HG03064 (cell line): ENCODE measurements at regions not wholly inside any gene's neighbourhood (a gene's known extent, or its start where the extent isn't known, plus 50 kb on each side); places are given as distances from the start of the nearest gene placed in this dataset.
"Not testable (repeated sequence)": the region's sequence is repeated elsewhere in the genome, so short reads cannot be mapped to it uniquely, and the experiment has no call there.

Experiments used
- ATAC-seq: cut with Tn5 transposase; IDR thresholded peaks from one replicate; pipeline ENCODE4 v1.9.1; 2021; ENCODE audit warnings: low read depth; ENCODE audit not compliant: unreplicated experiment

DNA sequence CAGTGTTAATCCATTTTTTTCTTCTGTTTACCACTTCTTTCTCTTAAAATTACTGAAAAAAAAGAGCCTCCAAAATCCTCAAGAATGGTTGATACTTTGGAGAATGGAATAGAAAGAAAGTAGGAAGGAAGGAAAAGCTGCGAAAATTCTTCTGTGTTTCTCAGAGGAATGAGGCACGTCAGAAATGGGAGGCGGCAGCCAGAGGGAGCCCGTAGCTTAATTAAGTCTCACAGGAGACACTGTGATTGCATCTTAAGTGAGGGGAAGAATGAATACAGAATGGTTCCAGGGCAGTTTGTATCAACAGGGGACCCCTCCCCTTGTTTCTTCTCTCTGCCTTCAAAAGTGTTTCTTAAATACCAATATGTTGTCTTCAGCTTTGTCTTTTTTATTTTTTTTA lies 1099.5 kb downstream of the PLA2G4A start:
- no peak for ATAC-seq

DNA sequence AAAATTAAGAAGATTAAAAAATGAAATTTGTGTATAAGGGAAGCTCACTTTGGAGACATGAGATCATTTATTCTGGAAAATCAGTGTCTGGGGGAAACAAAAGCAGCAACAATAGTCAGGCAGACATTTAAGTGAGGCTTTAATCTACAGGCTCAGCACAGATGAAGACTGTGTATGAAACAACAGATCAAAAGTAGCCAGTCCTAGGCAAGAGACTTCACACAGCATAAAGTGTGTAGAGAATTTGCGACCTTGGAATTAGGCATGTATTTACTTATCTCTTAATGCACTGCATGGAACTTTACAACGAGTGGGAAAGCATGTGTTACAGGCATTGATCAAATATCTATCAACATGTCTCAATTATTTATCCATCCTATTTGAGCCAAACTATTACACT lies 1099.9 kb downstream of the PLA2G4A start:
- ATAC-seq, result no peak

DNA sequence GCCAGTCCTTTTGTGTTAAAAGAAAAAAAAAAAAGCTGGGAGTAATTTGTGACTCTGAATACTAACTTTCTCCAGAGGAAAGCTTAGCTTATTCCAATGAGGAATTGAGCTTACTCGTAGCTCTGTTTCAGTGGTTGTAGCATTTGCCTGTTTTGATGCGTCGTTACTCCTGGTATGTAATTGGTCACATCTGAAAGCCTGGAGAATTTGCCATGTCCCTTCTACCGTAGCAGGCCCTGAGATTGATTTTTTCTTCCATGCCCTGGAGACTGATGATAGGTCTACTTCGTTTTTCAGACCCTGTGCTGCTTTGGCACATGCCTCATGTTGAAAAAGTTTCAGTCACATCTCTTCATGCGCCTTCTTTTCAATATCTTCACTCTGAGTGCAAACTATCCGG lies 1103.0 kb downstream of the PLA2G4A start:
- no peak for ATAC-seq

DNA sequence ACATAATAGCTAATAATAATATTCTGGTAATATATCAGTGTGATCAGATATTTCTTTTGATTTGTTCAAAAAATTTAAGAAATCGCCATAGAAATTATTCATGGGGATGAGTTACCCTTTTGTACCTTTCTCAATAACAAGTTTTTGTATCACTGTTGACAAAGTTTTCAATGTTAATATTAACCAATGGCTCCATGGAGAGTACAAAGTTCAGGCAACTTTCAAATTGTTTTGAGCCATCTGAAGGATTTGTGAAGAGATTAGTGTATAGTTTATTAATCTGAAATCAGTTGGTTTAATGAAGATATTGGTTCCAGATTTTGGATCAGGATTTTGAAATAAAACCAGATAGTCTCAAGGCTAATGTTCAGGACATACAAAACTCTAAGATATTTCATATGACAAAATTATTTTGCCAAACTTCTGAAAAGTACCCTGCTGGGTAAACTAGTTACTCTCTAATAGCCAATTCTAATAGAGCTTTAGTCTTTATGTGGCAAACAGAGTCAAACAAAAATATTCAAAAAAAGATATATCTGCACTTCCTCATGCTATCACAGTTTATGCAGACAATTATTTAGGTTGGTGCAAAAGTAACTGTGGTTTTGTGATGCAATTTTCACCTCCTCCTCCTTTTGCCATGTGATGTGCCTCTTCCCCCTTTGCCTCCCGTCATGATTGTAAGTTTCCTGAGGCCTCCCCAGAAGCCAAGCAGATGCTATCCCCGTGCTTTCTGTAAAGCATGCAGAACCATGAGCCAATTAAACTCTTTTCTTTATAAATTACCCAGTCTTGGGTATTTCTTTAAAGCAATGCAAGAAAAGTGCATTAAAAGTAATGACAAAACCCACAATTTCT lies 1105.0 kb downstream of the PLA2G4A start:
- ATAC-seq, result no peak

DNA sequence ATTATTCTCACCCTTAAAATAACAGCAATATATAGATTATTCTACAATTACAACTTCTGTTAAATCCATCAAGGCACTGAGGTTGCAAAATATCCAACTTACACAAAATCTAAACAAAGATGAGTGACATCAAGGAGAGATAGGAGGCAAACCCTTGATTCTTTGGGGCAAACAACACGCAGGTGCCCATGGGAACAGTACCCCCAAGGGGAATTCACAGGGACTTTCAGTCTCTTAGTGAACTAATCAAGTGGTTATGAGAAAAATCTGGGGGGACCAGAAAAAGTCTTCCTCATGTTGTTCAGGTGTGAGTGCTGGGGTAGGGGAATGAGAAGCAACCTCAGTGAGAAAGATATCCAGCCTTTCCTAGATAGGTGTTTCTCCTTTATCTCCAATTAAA lies 1107.9 kb downstream of the PLA2G4A start:
- ATAC-seq, result no peak

DNA sequence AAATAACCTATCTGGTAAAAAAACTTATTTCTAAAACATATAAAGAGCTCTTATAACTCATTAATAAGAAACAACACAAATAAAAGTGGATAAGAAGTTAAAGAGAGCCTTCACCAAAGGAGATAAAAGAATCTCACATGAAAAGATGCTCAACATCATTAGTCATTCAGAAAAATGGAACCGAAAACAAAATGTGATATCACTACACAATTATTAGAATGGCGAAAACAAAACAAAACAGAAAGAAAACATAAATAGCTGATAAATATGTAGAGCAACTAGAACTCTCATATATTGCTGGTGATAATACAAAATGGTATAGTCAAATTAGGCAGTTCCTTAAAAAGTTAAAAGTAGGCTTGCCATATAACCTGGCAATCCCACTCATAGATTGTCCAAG lies 1109.3 kb downstream of the PLA2G4A start:
- no peak for ATAC-seq

DNA sequence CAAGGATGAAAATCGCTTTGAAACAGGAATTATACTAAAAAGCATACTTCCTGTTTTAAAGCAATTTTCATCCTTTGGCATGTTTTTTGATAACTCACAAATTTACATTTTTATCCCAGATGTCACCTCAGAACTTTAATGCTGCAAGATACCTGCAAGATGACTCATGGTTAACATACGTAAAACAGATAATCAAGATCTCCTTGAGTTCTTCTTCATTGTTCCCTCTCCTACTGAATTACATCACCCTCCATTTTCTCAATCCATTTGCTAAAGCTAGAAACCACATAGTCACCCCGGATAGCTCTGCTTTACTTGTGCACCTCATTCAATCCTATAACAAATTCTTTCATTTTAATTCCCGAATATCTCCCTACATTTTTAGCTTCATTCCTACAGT lies 1114.2 kb downstream of the PLA2G4A start:
- no peak for ATAC-seq

DNA sequence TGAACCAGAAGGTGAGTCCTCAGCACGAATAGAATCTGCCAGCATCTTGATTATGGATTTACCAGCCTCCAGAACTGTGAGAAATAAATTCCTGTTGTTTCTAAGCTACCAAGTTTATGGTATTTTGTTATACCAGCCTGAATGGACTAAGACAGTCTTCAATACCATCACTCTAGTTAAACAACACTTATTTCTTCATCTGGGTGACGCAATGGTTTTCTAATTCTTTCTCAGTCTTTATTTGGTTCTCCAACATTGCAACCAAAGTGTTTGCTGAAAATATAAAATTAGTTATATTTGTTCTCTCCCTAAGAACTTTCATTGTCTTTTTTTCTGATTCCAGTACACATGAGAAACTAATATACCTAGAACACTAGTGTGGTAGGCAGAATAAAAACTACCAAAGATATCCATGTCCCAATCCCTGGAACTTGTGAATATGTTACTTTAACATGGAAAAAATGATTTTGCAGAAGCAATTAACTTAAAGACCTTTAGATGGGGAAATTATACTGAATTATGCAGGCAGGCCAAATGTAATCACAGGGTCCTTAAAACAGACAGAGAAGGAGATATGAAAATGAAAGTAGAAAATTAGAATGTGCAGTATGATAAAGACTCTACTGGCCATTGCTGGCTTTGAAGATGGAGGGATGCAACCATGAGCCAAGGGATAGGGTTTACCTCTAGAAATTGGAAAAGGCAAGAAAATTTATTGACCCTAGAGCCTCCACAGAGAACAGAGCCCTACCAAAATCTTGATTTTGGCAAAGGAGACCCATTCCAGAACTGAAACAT lies 1115.1 kb downstream of the PLA2G4A start:
- ATAC-seq, result no peak

DNA sequence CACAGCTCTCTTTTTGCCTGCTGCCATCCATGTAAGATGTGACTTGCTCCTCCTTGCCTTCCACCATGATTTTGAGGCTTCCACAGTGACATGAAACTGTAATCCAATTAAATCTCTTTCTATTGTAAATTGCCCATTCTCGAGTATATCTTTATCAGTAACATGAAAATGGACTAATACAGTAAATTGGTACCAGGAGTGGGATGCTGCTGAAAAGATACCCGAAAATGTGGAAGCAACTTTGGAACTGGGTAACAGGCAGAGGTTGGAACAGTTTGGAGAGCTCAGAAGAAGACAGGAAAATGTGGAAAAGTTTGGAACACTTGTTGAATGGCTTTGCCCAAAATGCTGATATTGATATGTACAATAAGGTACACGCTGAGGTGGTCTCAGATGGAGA lies 1117.9 kb downstream of the PLA2G4A start:
- ATAC-seq, result not testable (repeated sequence)

DNA sequence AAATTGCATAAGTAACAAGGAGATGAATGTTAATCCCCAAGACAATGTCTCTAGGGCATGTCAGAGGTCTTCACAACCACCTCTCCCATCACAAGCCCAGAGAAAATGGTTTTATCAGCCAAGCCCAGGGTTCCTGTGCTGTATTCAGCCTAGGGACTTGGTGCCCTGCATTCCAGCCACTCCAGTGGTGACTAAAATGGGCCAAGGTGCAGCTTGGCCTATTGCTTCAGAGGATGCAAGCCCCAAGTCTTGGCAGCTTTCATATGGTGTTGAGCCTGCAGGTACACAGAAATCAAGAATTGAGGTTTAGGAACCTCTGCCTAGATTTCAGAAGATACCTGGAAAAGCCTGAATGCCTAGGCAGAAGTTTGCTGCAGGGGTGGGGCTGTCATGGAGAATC lies 1118.6 kb downstream of the PLA2G4A start:
- ATAC-seq, result no peak

DNA sequence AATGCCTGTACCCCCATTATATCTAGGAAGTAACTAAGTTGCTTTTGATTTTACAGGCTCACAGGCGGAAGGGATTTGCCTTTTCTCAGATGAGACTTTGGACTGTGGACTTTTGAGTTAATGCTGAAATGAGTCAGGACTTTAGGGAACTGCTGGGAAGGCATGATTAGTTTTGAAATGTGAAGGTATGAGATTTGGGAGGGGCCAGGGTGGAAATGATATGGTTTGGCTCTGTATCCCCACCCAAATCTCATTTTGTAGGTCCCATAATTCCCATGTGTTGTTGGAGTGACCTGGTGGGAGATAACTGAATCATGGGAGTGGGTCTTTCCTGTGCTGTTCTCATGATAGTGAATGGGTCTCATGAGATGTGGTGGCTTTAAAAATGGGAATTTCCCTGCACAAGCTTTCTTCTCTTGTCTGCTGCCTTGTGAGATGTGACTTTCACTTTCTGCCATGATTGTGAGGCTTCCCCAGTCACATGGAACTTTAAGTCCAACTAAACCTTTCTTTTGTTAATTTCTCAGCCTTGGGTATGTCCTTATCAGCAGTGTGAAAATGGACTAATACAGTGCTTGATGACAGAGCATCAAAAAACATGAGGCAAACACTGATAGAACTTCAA lies 1119.5 kb downstream of the PLA2G4A start:
- no peak for ATAC-seq

DNA sequence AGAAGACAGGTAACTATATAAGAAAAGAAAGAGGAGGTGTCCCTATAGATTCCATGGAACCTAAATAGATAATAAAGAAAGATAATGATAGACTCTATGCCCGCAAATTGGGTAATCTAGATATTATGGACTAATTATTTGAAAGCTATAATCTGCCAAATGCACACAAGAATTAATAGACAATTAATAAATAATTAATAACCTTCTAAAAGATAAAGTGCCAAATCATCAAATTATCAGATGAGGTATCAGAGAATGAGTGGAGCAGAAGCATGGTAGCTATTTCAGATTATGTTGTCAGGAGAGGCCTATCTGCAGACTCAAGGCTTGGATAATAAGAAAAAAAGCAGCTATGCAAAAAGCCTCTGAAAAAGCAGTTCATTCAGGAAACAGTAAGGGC lies 1120.8 kb downstream of the PLA2G4A start:
- no peak for ATAC-seq

DNA sequence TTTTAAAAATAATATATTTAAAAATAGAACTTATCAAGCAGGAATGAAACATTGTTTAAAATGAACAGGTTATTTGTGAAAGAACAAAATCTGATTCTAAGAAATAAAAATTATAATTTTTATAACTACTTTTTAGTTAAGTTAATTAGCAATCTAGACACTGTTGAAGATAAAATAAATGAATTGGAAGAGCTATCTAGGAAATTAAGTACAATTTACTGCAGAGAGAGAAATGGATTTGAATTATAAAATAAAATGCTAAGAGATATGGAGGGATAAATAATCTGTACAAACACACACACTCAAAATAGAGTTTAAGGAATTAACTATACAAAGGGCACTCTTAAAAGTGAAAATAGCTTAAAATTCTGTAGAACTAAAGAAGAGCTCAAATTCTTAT lies 1123.1 kb downstream of the PLA2G4A start:
- ATAC-seq, result no peak

DNA sequence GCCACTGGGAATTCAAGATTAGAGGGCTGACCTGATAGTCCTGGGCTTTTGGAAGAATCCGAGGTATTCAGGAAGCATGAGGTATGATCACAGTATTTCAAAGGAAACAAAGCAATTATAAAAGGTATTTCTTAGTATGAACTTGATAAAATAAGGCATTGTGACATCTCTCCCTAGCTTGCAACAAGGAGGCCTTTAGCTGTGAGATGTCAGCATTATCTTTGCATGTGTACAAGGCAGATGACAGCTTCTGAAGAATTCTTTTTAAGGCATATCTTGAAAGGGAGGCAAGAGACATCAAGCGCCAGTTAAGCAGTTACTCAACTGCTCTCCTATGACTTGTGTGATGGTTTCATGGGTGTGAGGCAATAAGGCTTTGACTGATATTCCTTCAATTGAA lies 1123.7 kb downstream of the PLA2G4A start:
- ATAC-seq, result no peak

DNA sequence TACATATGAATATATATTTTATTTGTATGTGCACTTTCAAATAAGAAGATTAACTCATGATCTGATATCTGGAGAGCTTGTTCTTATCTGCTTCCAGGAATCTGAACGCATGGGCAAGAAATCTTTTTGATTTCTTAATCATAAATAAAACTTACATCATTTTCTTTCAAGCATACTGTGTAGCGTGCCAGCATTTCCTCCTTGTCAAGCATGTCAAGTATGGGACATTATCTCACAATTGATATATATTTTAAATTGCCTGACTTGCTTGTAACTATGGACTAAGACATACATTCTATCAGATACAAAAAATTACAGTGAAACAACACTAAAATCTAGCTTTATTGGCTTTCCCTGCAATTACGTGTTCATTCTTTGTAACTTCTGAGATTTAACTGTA lies 1128.2 kb downstream of the PLA2G4A start:
- ATAC-seq, result no peak

DNA sequence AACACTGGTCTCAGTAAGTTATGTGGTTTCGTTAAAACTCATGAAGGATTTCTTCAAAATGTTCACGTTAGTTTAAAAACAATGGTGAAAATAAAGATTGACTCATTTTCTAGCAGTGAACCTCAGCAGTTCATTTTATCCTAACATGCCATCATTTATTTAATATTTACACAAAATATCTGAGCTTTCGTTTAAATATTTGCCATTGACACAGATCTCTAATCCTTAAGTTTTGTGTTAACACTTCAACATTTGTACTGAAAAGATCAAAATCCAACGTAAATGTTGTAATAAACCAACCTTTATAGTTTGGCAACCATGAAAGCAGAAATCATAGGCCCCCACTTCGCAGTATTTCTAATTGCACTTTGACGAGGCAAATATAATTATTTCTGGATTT lies 1129.5 kb downstream of the PLA2G4A start:
- no peak for ATAC-seq

DNA sequence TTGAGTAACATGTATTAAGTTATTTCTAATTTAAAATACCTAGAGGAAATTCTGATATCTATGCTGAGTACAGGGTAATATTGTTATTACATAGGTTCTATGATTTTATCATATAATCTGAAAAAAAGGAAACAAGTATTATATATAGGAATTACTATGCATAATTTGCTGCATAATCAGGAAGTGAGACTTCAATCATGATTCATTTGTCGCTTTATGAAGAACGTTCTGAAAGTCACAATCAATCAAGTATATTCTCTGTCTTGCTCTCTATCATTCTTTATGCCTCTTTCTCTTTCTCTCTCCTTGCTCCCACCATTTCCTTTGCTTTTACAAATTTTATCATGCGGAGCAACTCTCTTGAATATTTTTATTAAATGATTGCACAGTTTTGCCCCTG lies 1130.3 kb downstream of the PLA2G4A start:
- no peak for ATAC-seq

DNA sequence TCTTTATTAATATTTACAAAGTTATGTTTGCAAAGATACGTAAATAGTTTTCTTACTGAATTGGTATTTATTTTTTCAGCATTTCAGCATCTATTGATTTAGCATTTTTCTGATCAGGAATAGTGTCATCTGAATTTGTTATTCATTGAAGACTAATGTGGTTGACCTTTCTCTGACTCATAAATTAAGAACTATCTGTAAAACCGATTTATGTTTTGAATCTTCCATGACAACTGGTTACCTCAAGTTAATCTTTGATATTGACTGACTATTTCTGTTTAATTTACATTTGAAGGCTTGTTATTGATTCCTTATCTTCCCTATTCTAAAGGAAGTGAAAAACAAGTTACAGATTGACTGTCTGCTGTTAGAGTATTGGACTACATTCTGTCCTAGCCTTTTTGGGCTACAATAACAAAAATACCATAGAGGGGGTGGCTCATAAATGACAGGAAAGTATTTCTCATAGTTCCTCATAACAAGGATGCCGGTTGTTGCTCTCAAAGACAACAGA lies 1131.4 kb downstream of the PLA2G4A start:
- ATAC-seq, result no peak

DNA sequence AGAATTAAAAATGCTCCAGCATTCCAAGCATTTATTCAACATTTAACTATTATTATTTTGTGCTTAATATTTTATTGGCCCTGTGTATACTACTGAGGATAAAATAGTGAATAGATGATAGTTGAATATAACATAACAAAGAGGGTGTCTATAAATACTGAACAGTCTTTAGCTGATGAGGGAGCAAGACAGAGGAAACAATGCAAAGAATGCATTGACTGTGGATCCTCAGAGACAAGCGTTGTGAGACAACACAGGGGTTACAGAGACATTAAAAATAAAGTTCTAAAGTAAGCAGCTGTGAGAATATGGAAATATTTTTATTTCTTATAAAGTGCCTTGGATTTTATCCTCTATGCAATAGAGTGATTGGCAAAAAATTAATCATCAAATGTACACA lies 1133.1 kb downstream of the PLA2G4A start:
- no peak for ATAC-seq

DNA sequence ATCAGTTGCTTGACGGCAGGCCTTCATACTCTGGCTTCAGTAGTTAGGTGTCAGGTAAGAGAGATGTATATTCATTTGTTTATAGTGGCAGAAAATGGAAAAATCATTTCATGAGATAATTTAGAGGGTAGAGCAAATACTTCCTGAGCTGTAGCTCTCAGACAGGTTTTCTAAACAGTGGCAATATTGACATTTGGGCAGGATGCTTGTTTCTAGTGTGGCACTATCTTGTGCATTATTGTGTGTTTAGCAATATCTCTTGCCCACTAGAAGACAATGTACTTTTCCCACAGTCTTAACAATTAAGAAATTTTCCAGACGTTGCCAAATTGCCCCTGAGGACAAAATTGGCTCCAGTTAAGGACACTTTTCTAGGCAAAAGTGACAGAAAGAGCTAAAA lies 1143.1 kb downstream of the PLA2G4A start:
- ATAC-seq, result no peak

DNA sequence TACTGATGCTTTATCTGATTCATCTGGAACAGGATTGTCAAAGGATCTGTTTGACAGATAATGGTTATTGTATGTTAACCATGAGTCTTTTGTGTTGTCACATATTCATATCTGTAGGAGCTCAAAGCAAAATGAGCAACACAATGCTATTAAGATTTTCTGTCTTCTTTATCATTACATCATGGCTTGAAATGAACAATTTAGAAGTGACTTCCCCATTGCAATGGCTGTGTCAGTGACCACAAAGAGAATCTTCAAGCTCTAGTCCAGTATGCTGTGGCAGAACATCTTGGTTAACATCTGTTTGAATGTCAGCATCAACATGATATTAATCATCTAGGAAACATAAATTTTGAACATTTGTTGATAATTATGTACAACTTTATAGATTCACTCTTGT lies 1148.5 kb downstream of the PLA2G4A start:
- no peak for ATAC-seq
